Eye (tissue), 1 donor: ENCODE measurements at regions not wholly inside any gene's neighbourhood (a gene's known extent, or its start where the extent isn't known, plus 50 kb on each side); places are given as distances from the start of the nearest gene placed in this dataset.

Source experiments
- DNase-seq: peaks from one replicate; pipeline ENCODE4 v3.0.0-alpha.2; 2015

DNA sequence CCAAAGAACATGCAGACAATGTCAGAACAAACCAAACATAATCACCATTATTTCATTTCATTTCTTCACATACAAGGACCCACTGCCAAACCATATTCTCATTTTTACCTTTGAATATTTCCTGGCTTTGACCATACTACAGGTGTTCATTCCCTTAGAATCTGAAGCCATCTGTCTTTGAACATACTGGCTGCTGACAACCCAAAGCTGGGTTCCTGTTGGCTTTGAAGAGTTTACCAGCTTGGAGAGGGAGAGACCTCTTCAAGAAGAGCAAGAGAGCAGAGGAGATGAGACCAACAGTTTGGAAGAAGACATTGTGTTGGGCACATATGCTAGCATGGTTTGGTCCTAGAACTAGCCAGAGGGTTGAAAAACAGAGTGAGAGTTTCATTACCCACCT is 145.6 kb upstream of the KCNIP4 start:
- DNase-seq: no peak

DNA sequence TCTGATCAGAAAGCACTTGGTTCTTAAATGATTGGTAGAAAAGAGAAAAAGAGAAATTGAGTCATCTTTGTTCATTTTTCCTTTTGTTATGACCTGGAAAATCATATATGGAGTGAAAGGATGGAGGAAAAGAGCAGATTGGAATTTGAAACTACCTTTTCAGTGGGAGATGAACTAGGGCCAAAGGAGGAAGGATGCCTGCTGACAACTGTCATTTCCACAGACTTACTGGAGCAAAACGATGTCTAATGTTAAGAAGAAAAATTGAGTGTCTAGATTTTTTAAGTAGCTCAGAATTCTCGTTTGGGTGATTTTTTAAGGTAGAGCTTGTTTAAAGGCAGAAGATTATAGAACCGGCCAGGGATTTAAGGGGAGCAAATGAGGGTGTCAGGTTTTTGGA is 144.6 kb upstream of the KCNIP4 start:
- DNase-seq: no peak

DNA sequence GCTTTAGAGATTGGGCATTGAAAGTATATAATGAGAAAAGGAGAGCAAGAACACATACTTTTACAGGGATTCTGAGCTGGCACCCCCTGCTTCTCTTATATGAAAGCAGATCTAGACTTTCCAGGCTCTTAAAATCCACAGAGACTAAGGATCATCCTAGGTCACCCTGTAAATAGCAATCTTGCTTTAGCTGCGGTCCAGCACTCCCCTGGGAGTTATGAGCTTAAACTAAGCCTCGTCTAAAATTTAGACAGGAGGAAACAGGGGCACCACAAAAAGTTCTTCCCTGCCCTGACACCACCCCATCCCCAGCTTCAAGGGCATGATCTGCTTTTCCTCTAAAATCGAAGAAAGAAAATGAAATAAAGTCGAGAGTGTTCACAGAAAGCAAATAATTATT is 143.3 kb upstream of the KCNIP4 start:
- no peak for DNase-seq

DNA sequence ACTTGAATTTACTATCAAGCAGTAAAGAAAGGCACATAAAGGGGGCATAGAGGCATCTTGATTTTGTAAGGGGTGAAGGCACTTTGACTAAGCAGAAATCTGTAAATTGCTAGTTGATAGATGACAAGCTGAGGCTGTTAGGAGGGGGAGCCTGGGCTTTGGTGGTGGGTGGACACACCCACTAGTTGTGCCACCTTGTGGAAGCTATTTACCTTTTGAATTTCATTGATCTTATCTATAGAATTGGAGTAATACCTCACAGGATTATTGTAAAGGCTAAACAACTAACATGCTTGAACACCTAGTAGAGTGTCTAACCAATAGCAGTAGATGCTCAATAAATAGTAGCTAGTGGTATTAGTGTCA is 142.8 kb upstream of the KCNIP4 start:
- DNase-seq: no peak

DNA sequence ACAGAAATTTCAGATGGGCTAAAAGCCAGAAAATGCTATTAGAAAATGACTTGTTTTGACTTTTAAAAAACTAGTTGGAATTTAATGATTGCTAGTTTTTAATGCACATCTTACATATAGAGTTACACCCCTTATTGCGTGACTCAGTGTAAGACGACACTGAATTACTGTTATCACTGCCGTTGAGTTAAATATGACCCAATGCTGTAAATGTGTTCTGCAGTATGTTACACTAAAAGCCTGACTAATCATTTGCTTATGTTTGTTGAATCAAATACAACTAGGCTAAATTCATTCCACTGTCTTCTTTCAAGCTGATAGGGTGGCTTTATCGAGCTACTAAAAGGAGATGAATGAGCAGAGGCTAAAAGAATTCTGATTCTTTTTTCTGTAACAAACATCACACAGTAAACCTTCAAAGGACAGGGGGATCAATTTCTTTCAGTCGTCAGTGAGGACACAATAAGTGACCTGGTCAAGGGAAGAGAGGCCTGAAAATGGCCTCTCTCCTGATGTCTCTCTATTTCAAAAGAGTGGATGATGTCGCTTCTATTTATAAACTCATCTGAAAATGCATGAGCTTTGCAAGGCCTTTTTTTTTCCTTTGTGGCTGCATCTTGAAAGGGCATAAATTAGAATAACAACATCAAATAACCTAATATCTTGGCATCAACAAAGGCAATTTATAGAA is 142.2 kb upstream of the KCNIP4 start:
- DNase-seq: no peak

DNA sequence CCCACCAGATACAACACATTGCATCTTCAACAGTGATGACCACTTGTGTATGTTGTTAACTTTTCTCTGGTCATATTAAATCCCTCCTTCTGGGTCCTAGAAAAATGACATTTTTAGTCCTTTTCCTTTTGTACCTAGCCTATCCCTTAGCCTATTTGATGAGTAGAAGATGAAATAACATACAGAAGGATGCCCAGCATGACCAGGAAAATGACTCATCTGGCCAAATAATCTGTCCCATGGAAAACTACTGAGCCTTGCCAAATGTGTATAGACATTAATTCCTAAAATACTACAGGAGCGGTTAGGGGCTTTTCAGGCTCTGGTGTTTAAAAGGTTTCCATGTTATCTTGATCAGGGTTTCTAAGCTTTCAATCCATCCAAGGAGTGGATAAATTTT is 129.0 kb upstream of the KCNIP4 start:
- no peak for DNase-seq

DNA sequence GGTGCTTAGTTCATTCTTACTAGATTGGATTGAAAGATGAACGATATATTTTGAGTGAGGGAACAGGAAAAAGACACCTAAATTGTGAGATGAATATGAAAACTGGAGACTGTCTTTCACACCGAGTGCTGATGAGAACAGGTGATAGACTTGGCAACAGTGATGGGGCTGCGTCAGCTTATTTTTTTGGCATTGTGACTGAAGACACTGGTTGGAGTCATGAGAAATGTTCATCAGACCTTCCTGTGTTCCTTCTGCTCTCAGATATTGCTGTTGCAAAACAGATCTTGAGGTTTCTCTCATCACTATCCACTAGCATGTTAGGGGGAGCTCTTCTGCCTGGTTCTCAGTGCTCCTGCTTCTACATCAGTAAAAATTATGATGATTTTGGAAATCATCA is 124.2 kb upstream of the KCNIP4 start:
- no peak for DNase-seq

DNA sequence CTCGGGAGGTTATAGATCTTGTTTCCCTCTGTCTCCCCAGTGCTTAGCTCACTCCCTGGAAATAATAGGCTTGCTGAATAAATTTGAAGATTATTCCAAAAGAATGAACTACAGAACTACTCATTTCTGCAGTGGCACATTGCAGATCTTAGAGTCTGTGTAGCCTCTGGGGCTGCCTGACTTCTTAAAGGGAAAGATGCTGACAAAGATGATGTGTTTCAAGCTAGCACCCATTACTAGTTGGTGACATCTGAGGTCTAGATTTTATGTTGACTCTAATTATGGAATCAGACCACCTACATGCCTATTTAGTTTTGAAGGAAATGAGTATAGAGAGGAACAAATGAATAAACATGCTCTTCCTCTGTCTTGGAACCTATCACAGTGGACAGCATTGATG is 123.7 kb upstream of the KCNIP4 start:
- no peak for DNase-seq

DNA sequence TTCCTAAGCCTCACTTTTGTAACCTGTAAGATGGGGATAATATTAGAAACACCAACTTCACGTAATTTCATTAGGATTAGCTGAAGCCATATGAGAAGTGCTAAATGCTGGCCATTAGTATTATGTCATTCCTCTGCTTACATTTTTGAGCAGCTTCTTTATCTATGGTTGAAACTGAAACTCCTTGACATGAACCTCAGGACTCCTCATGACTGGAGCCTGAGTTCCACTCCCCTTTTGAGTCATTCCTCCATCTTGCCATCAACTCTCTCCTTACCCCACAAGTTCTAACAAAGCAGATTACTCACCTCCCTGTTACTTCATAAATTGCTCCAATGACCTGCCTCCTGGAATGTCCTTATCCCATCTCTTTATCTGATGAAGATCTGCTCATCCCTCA is 123.2 kb upstream of the KCNIP4 start:
- no peak for DNase-seq

DNA sequence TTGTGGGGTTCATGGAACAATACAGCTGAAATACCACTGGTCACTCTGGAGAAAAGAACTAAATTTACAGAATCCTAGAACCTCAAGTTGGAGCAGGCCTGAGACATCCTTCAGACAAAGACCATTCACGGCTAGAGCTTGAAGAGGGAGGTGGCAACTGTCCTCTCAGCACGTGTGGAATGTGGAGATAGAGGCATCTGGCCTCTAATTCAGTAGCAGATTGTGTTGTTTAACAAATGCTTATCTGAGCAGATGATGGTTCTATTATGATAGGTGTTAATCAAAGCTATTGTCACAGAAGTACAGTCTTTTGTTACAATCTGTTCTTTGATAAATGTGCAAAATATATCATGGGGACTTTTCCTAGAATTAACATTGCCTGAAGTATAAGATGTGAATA is 121.7 kb upstream of the KCNIP4 start:
- no peak for DNase-seq

DNA sequence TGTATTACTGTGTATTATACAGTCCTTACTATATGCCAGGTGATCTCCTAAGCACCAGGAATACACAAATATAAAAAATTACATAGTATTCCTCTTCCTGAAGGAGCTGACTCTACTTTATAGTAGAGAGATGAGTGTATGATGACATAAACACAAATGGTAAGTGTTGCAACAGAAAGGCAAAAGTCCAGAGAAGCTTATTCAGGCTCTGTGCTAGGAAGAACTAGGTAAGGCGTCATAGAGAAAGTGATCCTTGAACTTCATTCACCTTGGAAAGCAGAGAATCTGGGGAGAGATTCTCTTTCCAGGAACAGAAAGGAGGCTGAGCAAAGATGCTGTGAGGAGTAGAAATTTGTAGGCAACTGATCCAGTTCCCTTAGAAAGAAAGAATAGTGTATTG is 115.0 kb upstream of the KCNIP4 start:
- DNase-seq: no peak

DNA sequence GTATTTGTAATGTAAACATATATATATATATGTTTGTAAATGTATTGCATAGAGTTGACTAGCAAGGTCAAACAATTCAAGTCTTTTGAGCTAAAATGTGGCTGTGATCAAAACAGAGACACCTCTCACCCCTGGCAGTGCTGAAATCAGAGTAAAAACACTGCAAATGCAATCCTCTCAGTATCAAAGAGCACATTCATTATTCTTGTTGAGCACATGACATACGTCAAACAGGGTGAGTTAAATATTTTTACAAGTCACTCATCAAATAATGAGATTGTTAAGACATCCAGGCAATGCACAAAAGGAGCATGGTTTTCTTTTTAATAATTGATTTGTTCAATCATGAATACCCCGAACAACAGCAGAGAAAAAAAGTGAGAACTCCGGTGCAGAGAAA is 114.1 kb upstream of the KCNIP4 start:
- DNase-seq: no peak

DNA sequence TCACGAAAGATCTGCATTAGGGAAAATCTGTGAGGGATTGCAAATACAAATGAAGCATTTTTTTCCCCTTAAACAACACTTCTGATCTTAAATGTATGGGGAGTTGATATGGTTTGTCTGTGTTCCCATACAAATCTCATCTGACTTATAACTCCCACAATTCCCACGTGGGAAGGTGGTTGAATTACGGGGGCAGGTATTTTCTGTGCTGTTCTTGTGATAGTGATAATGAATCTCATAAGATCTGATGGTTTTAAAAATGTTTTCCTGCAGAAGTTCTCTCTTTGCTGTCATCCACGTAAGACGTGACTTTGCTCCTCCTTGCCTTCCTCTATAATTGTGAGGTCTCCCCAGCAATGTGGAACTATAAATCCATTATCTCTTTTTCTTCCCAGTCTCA is 107.4 kb upstream of the KCNIP4 start:
- DNase-seq: no peak

DNA sequence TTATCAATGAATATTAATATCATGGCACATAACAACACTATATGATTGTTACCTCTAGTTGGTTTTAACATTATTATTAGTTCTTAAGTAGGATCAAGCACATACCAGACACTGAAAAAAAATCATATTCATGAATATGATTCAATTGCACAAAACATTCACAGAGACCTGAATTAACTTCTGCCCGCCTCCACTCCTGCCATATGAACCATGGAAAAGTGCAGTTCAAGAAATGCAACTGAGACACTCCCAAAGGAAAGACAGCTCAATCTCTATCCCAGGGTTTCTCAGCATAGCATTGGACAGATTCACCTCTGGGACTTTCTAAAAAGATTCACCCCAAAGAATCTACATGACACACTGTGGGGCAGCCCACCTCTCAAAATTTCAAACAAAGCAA is 103.5 kb upstream of the KCNIP4 start:
- no peak for DNase-seq

DNA sequence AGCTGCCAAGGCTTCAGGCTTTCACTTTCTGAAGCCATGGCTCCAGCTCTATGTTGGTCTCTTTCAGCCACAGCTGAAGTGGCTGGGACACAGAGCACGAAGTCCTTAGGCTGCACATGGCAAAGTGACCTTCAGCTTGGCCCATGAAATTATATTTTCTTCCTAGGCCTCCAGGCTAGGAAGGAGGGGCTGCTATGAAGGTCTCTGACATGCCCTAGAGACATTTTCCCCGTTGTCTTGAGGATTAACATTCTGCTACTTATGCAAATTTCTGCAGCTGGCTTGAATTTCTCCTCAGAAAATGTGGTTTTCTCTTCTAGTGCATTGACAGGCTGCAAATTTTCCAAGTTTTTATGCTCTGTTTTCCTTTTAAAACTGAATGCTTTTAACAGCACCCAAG is 99.8 kb upstream of the KCNIP4 start:
- DNase-seq: no peak

DNA sequence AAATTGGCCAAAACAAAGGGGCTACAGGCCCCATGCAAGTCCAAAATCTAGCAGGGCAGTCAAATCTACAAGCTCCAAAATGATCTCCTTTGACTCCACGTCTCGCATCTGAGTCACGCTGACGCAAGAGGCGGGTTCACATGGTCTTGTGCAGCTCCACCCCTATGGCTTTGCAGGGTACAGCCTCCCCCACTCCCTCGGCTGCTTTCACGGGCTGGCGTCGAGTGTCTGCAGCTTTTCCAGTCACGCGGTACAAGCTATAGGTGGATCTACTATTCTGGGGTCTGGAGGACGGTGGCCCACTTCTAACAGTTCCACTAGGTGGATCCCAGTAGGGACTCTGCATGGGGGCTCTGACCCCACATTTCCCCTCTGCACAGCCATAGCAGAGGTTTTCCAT is 99.2 kb upstream of the KCNIP4 start:
- DNase-seq: no peak

DNA sequence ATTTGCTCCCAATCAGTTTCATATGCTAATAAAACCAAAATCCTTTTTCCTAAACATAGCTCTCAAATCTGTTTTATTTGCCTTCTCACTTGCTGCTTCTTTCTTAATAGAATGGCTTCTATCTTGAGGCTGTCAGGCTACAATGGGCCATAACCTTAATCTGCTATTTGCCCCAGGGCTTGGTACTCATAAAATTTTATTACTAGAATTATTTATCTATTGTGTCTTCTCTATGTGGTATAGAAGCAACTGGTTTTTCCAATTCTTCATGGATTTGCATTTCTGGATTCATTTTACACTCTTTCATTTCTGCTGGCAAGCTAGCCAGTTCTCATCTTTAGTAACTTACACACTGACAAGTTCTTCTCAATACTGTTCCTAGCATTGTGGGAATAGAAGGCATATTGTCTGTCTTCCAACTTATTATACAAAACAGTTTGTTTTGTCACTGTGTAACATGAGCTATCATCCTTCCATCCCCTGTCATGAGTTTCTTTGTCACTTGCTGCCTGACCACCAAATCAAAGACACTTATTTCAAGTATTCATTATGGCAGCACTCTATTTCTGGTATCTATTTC is 96.6 kb upstream of the KCNIP4 start:
- no peak for DNase-seq

DNA sequence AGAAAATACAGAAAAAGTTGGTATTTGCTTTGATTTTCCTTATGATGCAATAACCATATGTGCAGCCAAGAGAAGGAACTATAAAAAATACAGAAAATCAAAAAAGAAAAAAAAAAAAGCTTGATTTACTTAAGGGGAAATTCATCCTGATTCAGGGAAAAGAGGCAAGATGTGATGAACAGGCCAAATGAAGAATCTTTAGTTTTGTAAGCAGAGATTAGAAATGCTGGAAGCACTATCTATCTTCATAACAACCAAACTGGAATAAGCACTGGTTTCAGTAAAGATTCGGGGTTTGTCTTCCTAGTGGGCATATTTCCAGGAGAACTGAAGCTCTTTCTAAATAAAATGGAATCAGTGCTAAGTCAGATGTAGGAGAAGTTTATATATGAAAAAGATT is 82.9 kb upstream of the KCNIP4 start:
- no peak for DNase-seq

DNA sequence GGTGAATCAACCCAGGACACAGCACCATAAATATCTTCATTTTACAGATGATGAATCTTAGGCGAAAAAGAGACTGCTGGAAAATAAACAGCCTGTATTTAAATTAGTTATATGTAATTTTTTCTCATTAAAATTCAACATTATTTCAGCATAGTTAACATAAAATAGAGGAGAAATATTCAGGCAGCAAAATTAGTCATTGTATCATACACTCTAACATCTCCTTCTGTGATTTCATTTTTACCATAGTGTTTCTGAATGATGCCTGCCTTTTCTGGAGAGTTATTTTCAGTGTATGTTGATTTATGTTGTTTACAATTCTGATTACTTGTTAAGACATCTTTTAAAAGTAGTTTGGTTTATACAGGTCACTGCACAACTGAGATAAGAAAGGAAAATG is 82.3 kb upstream of the KCNIP4 start:
- no peak for DNase-seq

DNA sequence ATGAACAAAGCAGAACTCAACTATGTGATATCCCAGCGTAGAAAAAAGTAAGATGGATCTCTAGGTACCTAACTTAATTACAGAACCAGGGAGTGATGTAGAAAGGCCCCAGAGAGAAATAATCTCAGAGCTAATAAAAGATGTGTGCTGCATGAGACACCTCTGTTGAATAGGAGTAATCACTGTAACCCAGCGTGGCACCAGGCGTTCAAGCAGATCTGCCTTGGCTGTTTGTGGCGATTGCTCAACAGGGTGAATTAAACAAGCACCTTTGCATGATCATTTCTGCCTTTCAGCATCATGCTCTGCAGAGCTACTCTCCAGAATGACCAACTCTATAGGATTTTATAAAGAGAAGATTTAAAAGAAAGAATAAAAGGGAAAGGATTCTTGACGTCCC is 81.7 kb upstream of the KCNIP4 start:
- DNase-seq: no peak

DNA sequence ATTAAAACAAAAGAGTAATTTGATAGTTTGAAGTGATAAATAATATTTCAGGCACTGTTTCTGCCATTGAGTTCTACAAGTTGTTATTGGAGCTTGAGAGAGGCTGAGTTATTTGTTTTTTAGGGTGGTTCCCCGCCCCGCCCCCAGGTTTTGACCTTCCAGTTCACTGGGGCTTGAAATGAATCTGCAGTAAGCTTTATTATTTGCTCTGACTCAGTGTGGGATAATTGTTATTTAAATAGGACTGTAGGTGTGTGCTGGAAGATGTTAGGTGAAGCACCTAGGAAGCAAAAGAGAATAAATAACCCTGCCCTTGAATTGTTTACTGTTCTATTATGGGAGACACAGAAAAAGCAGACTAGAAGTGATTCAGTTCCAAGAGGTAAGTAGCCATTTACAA is 81.2 kb upstream of the KCNIP4 start:
- DNase-seq: no peak

DNA sequence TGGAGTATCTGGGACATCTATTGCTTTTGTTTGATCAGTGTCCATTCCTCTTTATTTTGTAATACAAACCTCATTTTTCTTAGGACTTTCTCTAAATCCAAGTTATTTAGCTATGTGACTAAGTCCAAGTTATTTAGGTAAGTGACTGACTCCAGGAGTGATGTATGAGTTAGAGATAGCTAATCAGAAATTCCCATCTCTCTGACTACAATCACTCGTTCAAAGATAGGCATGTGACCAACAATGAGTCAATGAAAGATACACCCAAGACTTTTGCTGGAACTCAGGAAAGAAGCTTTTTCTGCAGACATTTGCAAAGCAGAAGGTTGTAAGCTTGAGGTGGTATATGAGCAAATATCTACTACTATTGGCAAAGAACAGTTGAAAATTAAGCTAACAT is 72.5 kb upstream of the KCNIP4 start:
- DNase-seq: no peak

DNA sequence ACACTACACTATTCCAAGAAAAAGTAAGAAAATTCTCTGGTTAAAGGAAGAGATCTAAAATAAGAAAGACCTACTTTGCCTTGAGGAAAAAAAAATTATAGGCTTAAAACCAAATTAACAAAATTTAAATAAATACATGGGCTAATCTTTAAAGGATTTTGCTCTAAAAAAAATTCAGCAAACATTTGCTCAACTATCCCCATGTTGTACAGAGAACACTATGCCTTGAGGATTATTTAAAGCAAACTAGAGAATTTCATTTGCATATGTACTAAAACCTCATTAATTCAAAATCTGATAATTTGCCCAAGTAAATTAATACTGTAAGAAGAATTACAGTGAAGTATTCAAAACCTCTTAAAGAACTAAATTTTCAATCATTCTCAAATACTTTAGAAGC is 71.6 kb upstream of the KCNIP4 start:
- no peak for DNase-seq

DNA sequence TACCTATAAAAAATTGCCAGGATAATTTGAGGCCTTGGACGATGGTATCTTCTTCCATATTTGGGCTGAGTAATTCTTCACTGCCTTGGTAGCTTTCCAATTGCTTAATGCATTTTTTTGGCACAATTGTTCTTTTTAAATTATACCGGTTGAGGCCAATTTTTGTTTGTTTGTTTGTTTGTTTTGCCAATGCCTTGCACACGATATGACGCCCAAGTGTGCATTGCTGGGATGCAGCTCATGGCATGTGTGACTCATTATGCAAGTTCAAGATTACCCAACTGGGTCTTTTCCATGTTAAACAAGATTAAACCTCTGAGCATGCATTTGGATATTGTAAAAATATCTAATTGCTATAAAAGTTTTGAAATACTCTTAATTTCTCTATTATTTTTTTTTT is 71.1 kb upstream of the KCNIP4 start:
- no peak for DNase-seq

DNA sequence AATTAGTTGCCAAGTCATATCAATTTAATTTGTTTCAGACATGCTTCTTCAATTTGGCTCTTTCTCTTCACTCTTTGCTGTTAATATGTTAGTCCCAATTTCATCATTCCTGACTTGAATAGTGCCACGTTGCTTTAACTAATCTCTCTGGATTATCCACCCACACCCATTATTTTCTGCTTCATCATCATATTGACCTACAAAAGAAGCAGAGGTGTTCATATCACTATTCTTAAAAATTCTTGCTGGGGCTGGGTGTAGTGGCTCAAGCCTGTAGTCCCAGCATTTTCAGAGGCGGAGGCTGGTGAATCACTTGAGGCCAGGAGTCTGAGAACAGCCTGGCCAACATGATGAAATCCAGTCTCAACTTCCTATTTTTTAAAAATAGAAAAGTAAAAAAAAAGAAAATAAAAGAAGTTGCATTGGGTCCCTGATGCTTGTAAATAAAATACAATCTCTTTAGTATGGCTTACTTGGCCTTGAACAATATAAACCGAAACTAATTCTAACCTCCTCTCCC is 65.7 kb upstream of the KCNIP4 start:
- DNase-seq: no peak
